ENCODE measurements at regions not wholly inside any gene's neighbourhood (a gene's known extent, or its start where the extent isn't known, plus 50 kb on each side); places are given as distances from the start of the nearest gene placed in this dataset.

DNA sequence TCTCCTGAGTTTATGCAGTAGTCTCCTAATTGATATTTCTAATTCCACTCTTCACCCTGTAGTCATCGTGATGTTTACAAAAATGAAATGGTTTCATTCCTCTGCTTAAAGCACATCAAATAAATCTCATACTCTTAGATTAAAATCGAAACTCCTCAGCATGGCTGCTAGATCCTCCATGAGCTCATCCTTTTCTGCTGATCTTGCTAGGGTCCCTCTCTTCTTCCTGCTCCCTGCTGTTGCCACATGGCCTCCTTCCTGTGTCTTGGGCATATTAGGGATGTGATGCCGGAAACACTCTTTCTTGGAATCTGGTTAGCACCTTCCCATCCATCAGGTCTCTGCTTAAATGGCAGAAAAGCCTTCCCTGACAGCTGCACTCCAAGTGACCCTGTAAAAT, 59.5 kb upstream of the MEGF10 start (continued):
- no peak for TF ChIP-seq MXI1 (IDR thresholded peaks at IDR 0.05; ENCODE audit: low read depth, low read length)

DNA sequence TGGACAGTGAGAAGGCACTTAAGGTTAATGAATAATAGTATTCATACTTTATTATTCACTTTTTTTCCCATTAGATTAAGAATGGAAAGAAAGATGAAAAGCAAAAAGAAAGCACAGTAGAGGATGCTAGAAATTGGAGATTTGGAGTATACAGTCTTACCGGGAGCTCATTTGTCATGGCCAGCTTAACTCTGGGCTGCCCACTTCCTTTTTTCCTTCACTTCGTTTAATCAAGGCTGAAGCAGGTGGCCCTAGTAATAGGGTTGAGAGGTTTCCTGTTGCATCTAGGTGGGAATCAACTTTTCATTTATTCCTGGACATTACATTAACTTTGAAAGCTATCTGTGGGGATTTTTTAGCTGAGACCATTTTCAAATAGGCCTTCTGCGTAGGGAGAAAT, 57.0 kb upstream of the MEGF10 start:
- Histone ChIP-seq H3K27me3 (ENCODE audit: insufficient read depth) (no peaks in the 10 kb centered on the region), H3K4me1 (ENCODE audit: control insufficient read depth in 1 of 2, insufficient read depth in 2 of 2, low read depth in 1 of 2, low read length in 1 of 2) (no peaks in the 10 kb centered on the region; a peak in 1 of 4 replicates), H3K9me2 (no peaks in the 10 kb centered on the region), H3K27ac (ENCODE audit: low read depth in 2 of 2, low read length in 1 of 2) (no peak overlapping the region), H3K9me3 (no peaks in the 10 kb centered on the region), H3K4me2 (no peak overlapping the region), H4K20me1 (ENCODE audit: insufficient read depth) (no peaks in the 10 kb centered on the region), H3K79me2 (ENCODE audit: insufficient read depth) (no peaks in the 10 kb centered on the region), H3F3A (replicated peaks; ENCODE audit: insufficient read depth) (no peaks in the 10 kb centered on the region), H3K36me3 (replicated peaks in 1 of 2; ENCODE audit: control insufficient read depth in 1 of 2, insufficient read depth in 2 of 2, low read length in 1 of 2) (no peaks in the 10 kb centered on the region), H3K9ac (no peak overlapping the region), H2AFZ (ENCODE audit: low read depth) (no peak overlapping the region), H3K4me3 (ENCODE audit: low read depth in 2 of 2, low read length in 1 of 2) (no peak overlapping the region)
- DNase-seq = no peak
- CTCF ChIA-PET = interaction anchor here (1.1 kb wide), 1 partner anchor 385 kb away, joined by 3 read pairs; no protein-coding TSS in a partner anchor
- POLR2A ChIA-PET = no interaction called here
- WGBS (ENCODE audit: low lambda C conversion rate) = 81% methylated on average over 3 of the region's 3 CpGs
- TF ChIP-seq GABPA (IDR thresholded peaks at IDR 0.05; ENCODE audit: low read depth) (no peak), NFIC (IDR thresholded peaks at IDR 0.05; ENCODE audit: borderline replicate concordance) (no peak), TCF12 (IDR thresholded peaks at IDR 0.05) (no peak)
- TF ChIP-seq, protein P1, sequence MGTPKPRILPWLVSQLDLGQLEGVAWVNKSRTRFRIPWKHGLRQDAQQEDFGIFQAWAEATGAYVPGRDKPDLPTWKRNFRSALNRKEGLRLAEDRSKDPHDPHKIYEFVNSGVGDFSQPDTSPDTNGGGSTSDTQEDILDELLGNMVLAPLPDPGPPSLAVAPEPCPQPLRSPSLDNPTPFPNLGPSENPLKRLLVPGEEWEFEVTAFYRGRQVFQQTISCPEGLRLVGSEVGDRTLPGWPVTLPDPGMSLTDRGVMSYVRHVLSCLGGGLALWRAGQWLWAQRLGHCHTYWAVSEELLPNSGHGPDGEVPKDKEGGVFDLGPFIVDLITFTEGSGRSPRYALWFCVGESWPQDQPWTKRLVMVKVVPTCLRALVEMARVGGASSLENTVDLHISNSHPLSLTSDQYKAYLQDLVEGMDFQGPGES (IDR thresholded peaks at IDR 0.05; ENCODE audit: low read depth, low read length) = no peak

DNA sequence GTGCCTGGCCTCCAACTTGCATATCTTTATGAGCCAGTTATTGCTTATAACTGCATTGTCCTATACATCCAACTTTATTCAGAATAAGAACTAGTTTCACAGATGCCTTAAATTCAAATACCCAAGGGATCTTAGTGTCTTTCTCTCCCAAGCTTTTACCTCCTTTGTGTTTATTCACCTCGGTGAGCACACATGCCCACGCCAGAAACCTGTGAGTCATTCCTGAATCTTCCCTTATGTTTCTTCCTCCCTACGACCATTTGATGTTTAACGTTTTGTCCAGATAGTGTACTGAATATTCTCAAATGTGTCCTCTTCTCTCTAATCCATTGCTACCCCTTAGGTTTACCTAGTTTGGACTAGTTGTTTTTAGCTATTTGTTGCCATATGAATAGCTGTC, 55.5 kb upstream of the MEGF10 start:
- Histone ChIP-seq H3K4me1 (ENCODE audit: control insufficient read depth in 1 of 2, insufficient read depth in 2 of 2, low read depth in 1 of 2, low read length in 1 of 2) (no peaks in the 10 kb centered on the region), H3K9me2 (no peaks in the 10 kb centered on the region), H3K4me3 (ENCODE audit: low read depth in 2 of 2, low read length in 1 of 2) (no peak overlapping the region), H3F3A (replicated peaks; ENCODE audit: insufficient read depth) (no peaks in the 10 kb centered on the region), H3K27me3 (ENCODE audit: insufficient read depth) (no peaks in the 10 kb centered on the region), H3K4me2 (no peak overlapping the region), H3K36me3 (replicated peaks in 1 of 2; ENCODE audit: control insufficient read depth in 1 of 2, insufficient read depth in 2 of 2, low read length in 1 of 2) (no peaks in the 10 kb centered on the region), H3K79me2 (ENCODE audit: insufficient read depth) (no peaks in the 10 kb centered on the region), H3K9ac (no peak overlapping the region), H2AFZ (ENCODE audit: low read depth) (no peak overlapping the region), H4K20me1 (ENCODE audit: insufficient read depth) (no peaks in the 10 kb centered on the region), H3K27ac (ENCODE audit: low read depth in 2 of 2, low read length in 1 of 2) (no peak overlapping the region), H3K9me3 (no peaks in the 10 kb centered on the region)
- no peak for DNase-seq
- WGBS (ENCODE audit: low lambda C conversion rate) = 61% methylated on average over 4 of the region's 4 CpGs
- TF ChIP-seq GATA2 (CRISPR knock-in tag; IDR thresholded peaks at IDR 0.05) (no peak), EP300 (IDR thresholded peaks at IDR 0.05; ENCODE audit: borderline replicate concordance in 1 of 2, low read depth in 1 of 2, low read length in 1 of 2) (no peak), FOXM1 (IDR thresholded peaks at IDR 0.05; ENCODE audit: low read depth) (no peak), JUND (IDR thresholded peaks at IDR 0.05) (no peak), NFIC (IDR thresholded peaks at IDR 0.05; ENCODE audit: borderline replicate concordance) (no peak), NRF1 (IDR thresholded peaks at IDR 0.05; ENCODE audit: low read depth, low read length) (no peak), GABPA (IDR thresholded peaks at IDR 0.05; ENCODE audit: low read depth) (no peak), CHD2 (IDR thresholded peaks at IDR 0.05; ENCODE audit: low read length, partially characterized antibody) (no peak), RXRA (IDR thresholded peaks at IDR 0.05; ENCODE audit: borderline replicate concordance, low read depth) (no peak), EZH2phosphoT487 (IDR thresholded peaks at IDR 0.05; ENCODE audit: borderline replicate concordance, low read depth) (no peak), TAF1 (IDR thresholded peaks at IDR 0.05; ENCODE audit: borderline replicate concordance, low read depth, low read length) (no peak)
- TF ChIP-seq, protein P2, sequence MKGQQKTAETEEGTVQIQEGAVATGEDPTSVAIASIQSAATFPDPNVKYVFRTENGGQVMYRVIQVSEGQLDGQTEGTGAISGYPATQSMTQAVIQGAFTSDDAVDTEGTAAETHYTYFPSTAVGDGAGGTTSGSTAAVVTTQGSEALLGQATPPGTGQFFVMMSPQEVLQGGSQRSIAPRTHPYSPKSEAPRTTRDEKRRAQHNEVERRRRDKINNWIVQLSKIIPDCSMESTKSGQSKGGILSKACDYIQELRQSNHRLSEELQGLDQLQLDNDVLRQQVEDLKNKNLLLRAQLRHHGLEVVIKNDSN (IDR thresholded peaks at IDR 0.05; ENCODE audit: borderline replicate concordance, low read depth) = no peak
- TF ChIP-seq, protein P3, sequence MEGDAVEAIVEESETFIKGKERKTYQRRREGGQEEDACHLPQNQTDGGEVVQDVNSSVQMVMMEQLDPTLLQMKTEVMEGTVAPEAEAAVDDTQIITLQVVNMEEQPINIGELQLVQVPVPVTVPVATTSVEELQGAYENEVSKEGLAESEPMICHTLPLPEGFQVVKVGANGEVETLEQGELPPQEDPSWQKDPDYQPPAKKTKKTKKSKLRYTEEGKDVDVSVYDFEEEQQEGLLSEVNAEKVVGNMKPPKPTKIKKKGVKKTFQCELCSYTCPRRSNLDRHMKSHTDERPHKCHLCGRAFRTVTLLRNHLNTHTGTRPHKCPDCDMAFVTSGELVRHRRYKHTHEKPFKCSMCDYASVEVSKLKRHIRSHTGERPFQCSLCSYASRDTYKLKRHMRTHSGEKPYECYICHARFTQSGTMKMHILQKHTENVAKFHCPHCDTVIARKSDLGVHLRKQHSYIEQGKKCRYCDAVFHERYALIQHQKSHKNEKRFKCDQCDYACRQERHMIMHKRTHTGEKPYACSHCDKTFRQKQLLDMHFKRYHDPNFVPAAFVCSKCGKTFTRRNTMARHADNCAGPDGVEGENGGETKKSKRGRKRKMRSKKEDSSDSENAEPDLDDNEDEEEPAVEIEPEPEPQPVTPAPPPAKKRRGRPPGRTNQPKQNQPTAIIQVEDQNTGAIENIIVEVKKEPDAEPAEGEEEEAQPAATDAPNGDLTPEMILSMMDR (IDR thresholded peaks at IDR 0.05) = no peak
- TF ChIP-seq, protein P4, sequence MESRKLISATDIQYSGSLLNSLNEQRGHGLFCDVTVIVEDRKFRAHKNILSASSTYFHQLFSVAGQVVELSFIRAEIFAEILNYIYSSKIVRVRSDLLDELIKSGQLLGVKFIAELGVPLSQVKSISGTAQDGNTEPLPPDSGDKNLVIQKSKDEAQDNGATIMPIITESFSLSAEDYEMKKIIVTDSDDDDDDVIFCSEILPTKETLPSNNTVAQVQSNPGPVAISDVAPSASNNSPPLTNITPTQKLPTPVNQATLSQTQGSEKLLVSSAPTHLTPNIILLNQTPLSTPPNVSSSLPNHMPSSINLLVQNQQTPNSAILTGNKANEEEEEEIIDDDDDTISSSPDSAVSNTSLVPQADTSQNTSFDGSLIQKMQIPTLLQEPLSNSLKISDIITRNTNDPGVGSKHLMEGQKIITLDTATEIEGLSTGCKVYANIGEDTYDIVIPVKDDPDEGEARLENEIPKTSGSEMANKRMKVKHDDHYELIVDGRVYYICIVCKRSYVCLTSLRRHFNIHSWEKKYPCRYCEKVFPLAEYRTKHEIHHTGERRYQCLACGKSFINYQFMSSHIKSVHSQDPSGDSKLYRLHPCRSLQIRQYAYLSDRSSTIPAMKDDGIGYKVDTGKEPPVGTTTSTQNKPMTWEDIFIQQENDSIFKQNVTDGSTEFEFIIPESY (IDR thresholded peaks at IDR 0.05; ENCODE audit: borderline replicate concordance, low read depth) = no peak
- POLR2A ChIA-PET = no interaction called here
- CTCF ChIA-PET = no interaction called here

All from SK-N-SH (cell line).